ENCODE measurements at regions not wholly inside any gene's neighbourhood (a gene's known extent, or its start where the extent isn't known, plus 50 kb on each side); places are given as distances from the start of the nearest gene placed in this dataset.
A peak's percentile ranks its signal among the peaks of the same experiment; 100 is the strongest.
"Not testable (repeated sequence)": the region's sequence is repeated elsewhere in the genome, so short reads cannot be mapped to it uniquely, and the experiment has no call there.

- Histone ChIP-seq H3K36me3 (replicated peaks; ENCODE audit: insufficient read depth, low read length) (no peaks in the 10 kb centered on the region), H3K9me3 (replicated peaks; ENCODE audit: insufficient read depth, low read length) (no peaks in the 10 kb centered on the region), H3K9ac (ENCODE audit: low read length) (no peak overlapping the region), H3K27ac (ENCODE audit: low read length) (no peak overlapping the region), H3K4me1 (ENCODE audit: low read length) (no peaks in the 10 kb centered on the region), H3K4me2 (ENCODE audit: low read depth, low read length) (no peak overlapping the region), H3K4me3 (ENCODE audit: low read length) (no peak overlapping the region), H2AFZ (ENCODE audit: low read length) (no peak overlapping the region), H4K20me1 (ENCODE audit: insufficient read depth, low read length) (no peaks in the 10 kb centered on the region), H3F3A (ENCODE audit: insufficient read depth, low read length) (no peaks in the 10 kb centered on the region), H3K27me3 (replicated peaks; ENCODE audit: insufficient read depth, low read length) (no peaks in the 10 kb centered on the region), H3K9me2 (replicated peaks; ENCODE audit: insufficient read depth, low read length) (no peaks in the 10 kb centered on the region), H3K79me2 (ENCODE audit: low read length) (no peaks in the 10 kb centered on the region)
- TF ChIP-seq EZH2phosphoT487 (IDR thresholded peaks at IDR 0.05; ENCODE audit: low read length) (no peak), CTCF (IDR thresholded peaks at IDR 0.05; ENCODE audit: low read length) (no peak), EZH2 (optimal IDR thresholded peaks at IDR 0.05; ENCODE audit: low read depth, low read length) (no peak)
- no peak for DNase-seq
Measured at GRCh38 chr6:5892669-5893068, 114.1 kb downstream of the NRN1 start.

GRCh38 chr6:5878792-5879191 lies 127.9 kb downstream of the NRN1 start:
- no peak overlapping the region for H3K9ac ChIP-seq (ENCODE audit: low read length)
- peaks cover 12% of the 10 kb centered on the region for H3F3A ChIP-seq (ENCODE audit: insufficient read depth, low read length)
- no peak overlapping the region for H3K4me3 ChIP-seq (ENCODE audit: low read length)
- H3K4me2 ChIP-seq (ENCODE audit: low read depth, low read length), result peak overlapping the region; percentile 40
- no peaks in the 10 kb centered on the region for H3K36me3 ChIP-seq (replicated peaks; ENCODE audit: insufficient read depth, low read length)
- no peaks in the 10 kb centered on the region for H4K20me1 ChIP-seq (ENCODE audit: insufficient read depth, low read length)
- peak overlapping the region; percentile 67; the same call in 1 of the 2 replicates for H3K27ac ChIP-seq (ENCODE audit: low read length)
- no peaks in the 10 kb centered on the region for H3K27me3 ChIP-seq (replicated peaks; ENCODE audit: insufficient read depth, low read length)
- TF ChIP-seq EZH2 (optimal IDR thresholded peaks at IDR 0.05; ENCODE audit: low read depth, low read length) (no peak), EZH2phosphoT487 (IDR thresholded peaks at IDR 0.05; ENCODE audit: low read length) (no peak), CTCF (IDR thresholded peaks at IDR 0.05; ENCODE audit: low read length) (no peak)
- H2AFZ ChIP-seq (ENCODE audit: low read length), result peak overlapping the region; percentile 12; the same call in 1 of the 2 replicates
- peak; percentile 81 for DNase-seq
- H3K9me2 ChIP-seq (replicated peaks; ENCODE audit: insufficient read depth, low read length), result no peaks in the 10 kb centered on the region
- no peaks in the 10 kb centered on the region for H3K9me3 ChIP-seq (replicated peaks; ENCODE audit: insufficient read depth, low read length)
- peaks cover 30% of the 10 kb centered on the region for H3K4me1 ChIP-seq (ENCODE audit: low read length)
- H3K79me2 ChIP-seq (ENCODE audit: low read length), result no peaks in the 10 kb centered on the region

GRCh38 chr6:5876076-5876475 lies 130.6 kb downstream of the NRN1 start:
- TF ChIP-seq CTCF (IDR thresholded peaks at IDR 0.05; ENCODE audit: low read length) (no peak), EZH2 (optimal IDR thresholded peaks at IDR 0.05; ENCODE audit: low read depth, low read length) (no peak), EZH2phosphoT487 (IDR thresholded peaks at IDR 0.05; ENCODE audit: low read length) (no peak)
- Histone ChIP-seq H3K9ac (ENCODE audit: low read length) (no peak overlapping the region), H3K9me2 (replicated peaks; ENCODE audit: insufficient read depth, low read length) (no peaks in the 10 kb centered on the region), H4K20me1 (ENCODE audit: insufficient read depth, low read length) (no peaks in the 10 kb centered on the region), H3K4me3 (ENCODE audit: low read length) (no peak overlapping the region), H3K4me2 (ENCODE audit: low read depth, low read length) (no peak overlapping the region), H3K79me2 (ENCODE audit: low read length) (no peaks in the 10 kb centered on the region), H3F3A (ENCODE audit: insufficient read depth, low read length) (peaks cover 21% of the 10 kb centered on the region), H3K27ac (ENCODE audit: low read length) (no peak overlapping the region), H3K9me3 (replicated peaks; ENCODE audit: insufficient read depth, low read length) (no peaks in the 10 kb centered on the region), H3K36me3 (replicated peaks; ENCODE audit: insufficient read depth, low read length) (no peaks in the 10 kb centered on the region), H3K4me1 (ENCODE audit: low read length) (peaks cover 57% of the 10 kb centered on the region), H2AFZ (ENCODE audit: low read length) (no peak overlapping the region), H3K27me3 (replicated peaks; ENCODE audit: insufficient read depth, low read length) (no peaks in the 10 kb centered on the region)
- DNase-seq, result no peak

GRCh38 chr6:5873976-5874375 lies 132.7 kb downstream of the NRN1 start:
- not testable (repeated sequence) for H3K79me2 ChIP-seq (ENCODE audit: low read length); H4K20me1 ChIP-seq (ENCODE audit: insufficient read depth, low read length); H3K9me3 ChIP-seq (replicated peaks; ENCODE audit: insufficient read depth, low read length); H3K9me2 ChIP-seq (replicated peaks; ENCODE audit: insufficient read depth, low read length); H2AFZ ChIP-seq (ENCODE audit: low read length); H3K27me3 ChIP-seq (replicated peaks; ENCODE audit: insufficient read depth, low read length); H3K4me3 ChIP-seq (ENCODE audit: low read length); H3K36me3 ChIP-seq (replicated peaks; ENCODE audit: insufficient read depth, low read length); H3K9ac ChIP-seq (ENCODE audit: low read length)
- Histone ChIP-seq H3K4me2 (ENCODE audit: low read depth, low read length) (peak overlapping the region; percentile 41; the same call in 1 of the 2 replicates), H3K4me1 (ENCODE audit: low read length) (peaks cover 64% of the 10 kb centered on the region), H3K27ac (ENCODE audit: low read length) (peak overlapping the region; percentile 56; the same call in 1 of the 2 replicates), H3F3A (ENCODE audit: insufficient read depth, low read length) (peaks cover 36% of the 10 kb centered on the region)
- DNase-seq, result peak; percentile 42

All from MM.1S (cell line).